ENCODE measurements at regions not wholly inside any gene's neighbourhood (a gene's known extent, or its start where the extent isn't known, plus 50 kb on each side); places are given as distances from the start of the nearest gene placed in this dataset.

DNA sequence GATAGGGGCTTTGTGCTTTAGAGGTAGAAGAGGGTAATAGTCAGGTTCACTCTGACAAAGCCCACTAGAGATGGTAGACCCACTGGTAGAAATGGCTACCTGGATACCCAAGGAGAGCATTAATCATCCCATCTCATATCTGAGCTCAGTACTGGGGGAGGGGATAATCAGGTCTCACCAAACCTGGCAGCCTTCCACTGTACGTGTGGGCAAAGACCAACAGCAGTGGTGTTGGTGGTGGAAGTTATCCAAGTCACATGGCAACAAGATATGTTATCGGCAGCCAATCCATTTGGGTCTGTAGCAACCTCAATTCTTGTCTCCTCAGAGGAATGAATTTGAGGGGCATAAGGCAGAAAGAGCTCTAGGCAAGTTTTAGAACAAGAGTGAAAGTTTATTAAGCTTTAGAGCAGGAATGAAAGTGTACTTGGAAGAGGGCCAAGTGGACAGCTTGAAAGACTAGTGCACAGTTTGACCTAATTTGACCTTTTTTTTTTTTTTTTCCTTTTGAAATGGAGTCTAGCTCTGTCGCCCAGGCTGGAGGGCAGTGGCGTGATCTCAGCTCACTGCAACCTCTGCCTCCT lies 67.0 kb upstream of the CXCL13 start (continued):
- TF ChIP-seq, protein P1, sequence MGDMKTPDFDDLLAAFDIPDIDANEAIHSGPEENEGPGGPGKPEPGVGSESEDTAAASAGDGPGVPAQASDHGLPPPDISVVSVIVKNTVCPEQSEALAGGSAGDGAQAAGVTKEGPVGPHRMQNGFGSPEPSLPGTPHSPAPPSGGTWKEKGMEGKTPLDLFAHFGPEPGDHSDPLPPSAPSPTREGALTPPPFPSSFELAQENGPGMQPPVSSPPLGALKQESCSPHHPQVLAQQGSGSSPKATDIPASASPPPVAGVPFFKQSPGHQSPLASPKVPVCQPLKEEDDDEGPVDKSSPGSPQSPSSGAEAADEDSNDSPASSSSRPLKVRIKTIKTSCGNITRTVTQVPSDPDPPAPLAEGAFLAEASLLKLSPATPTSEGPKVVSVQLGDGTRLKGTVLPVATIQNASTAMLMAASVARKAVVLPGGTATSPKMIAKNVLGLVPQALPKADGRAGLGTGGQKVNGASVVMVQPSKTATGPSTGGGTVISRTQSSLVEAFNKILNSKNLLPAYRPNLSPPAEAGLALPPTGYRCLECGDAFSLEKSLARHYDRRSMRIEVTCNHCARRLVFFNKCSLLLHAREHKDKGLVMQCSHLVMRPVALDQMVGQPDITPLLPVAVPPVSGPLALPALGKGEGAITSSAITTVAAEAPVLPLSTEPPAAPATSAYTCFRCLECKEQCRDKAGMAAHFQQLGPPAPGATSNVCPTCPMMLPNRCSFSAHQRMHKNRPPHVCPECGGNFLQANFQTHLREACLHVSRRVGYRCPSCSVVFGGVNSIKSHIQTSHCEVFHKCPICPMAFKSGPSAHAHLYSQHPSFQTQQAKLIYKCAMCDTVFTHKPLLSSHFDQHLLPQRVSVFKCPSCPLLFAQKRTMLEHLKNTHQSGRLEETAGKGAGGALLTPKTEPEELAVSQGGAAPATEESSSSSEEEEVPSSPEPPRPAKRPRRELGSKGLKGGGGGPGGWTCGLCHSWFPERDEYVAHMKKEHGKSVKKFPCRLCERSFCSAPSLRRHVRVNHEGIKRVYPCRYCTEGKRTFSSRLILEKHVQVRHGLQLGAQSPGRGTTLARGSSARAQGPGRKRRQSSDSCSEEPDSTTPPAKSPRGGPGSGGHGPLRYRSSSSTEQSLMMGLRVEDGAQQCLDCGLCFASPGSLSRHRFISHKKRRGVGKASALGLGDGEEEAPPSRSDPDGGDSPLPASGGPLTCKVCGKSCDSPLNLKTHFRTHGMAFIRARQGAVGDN (IDR thresholded peaks at IDR 0.05): no peak
- TF ChIP-seq POLR2AphosphoS5 (IDR thresholded peaks at IDR 0.05; ENCODE audit: low read length) (no peak), RB1 (IDR thresholded peaks at IDR 0.05; ENCODE audit: borderline replicate concordance) (no peak), SIN3A (IDR thresholded peaks at IDR 0.05; ENCODE audit: low read depth, low read length) (no peak), NFIC (IDR thresholded peaks at IDR 0.05; ENCODE audit: low read depth, low read length) (no peak), SIX5 (IDR thresholded peaks at IDR 0.05; ENCODE audit: low read depth, low read length, severe bottlenecking) (no peak), RFX5 (IDR thresholded peaks at IDR 0.05; ENCODE audit: low read depth, low read length) (no peak)
- TF ChIP-seq, protein P2, sequence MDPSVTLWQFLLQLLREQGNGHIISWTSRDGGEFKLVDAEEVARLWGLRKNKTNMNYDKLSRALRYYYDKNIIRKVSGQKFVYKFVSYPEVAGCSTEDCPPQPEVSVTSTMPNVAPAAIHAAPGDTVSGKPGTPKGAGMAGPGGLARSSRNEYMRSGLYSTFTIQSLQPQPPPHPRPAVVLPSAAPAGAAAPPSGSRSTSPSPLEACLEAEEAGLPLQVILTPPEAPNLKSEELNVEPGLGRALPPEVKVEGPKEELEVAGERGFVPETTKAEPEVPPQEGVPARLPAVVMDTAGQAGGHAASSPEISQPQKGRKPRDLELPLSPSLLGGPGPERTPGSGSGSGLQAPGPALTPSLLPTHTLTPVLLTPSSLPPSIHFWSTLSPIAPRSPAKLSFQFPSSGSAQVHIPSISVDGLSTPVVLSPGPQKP (IDR thresholded peaks at IDR 0.05; ENCODE audit: low read depth, low read length): no peak
- TF ChIP-seq, protein P3, sequence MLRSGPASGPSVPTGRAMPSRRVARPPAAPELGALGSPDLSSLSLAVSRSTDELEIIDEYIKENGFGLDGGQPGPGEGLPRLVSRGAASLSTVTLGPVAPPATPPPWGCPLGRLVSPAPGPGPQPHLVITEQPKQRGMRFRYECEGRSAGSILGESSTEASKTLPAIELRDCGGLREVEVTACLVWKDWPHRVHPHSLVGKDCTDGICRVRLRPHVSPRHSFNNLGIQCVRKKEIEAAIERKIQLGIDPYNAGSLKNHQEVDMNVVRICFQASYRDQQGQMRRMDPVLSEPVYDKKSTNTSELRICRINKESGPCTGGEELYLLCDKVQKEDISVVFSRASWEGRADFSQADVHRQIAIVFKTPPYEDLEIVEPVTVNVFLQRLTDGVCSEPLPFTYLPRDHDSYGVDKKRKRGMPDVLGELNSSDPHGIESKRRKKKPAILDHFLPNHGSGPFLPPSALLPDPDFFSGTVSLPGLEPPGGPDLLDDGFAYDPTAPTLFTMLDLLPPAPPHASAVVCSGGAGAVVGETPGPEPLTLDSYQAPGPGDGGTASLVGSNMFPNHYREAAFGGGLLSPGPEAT (IDR thresholded peaks at IDR 0.05; ENCODE audit: low read depth): no peak
- TF ChIP-seq, protein P4, sequence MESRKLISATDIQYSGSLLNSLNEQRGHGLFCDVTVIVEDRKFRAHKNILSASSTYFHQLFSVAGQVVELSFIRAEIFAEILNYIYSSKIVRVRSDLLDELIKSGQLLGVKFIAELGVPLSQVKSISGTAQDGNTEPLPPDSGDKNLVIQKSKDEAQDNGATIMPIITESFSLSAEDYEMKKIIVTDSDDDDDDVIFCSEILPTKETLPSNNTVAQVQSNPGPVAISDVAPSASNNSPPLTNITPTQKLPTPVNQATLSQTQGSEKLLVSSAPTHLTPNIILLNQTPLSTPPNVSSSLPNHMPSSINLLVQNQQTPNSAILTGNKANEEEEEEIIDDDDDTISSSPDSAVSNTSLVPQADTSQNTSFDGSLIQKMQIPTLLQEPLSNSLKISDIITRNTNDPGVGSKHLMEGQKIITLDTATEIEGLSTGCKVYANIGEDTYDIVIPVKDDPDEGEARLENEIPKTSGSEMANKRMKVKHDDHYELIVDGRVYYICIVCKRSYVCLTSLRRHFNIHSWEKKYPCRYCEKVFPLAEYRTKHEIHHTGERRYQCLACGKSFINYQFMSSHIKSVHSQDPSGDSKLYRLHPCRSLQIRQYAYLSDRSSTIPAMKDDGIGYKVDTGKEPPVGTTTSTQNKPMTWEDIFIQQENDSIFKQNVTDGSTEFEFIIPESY (IDR thresholded peaks at IDR 0.05): no peak

Data from GM12878 (cell line).